Esophagus muscularis mucosa (tissue), 4 donors: ENCODE measurements at regions not wholly inside any gene's neighbourhood (a gene's known extent, or its start where the extent isn't known, plus 50 kb on each side); places are given as distances from the start of the nearest gene placed in this dataset.
"Not testable (repeated sequence)": the region's sequence is repeated elsewhere in the genome, so short reads cannot be mapped to it uniquely, and the experiment has no call there.

Experiments
- DNase-seq: peaks from one replicate; pipeline ENCODE4 v3.0.0-alpha.2; 2017; ENCODE audit errors: extremely low spot score
- H3K27ac ChIP-seq, 4 donors: fragments of 200-600 bp; sonication (generic); replicated peaks in 1 of 4; 1 replicate in 3 of 4; 2 replicates in 1 of 4; pipeline ENCODE4 v1.5.1; 2016 to 2019; ENCODE audit warnings: mild to moderate bottlenecking in 1 of 4
- H3K27me3 ChIP-seq, 4 donors: fragments of 200-600 bp; sonication (generic); one replicate each; pipeline versions ENCODE4 v1.5.1 to v1.6.0; 2016 to 2019
- H3K36me3 ChIP-seq, 4 donors: fragments of 200-600 bp; sonication (generic); one replicate each; pipeline ENCODE4 v1.5.1; 2016 to 2019
- H3K4me1 ChIP-seq, 4 donors: fragments of 200-600 bp; sonication (generic); one replicate each; pipeline ENCODE4 v1.5.1; 2016 to 2019
- H3K4me3 ChIP-seq, 4 donors: fragments of 200-600 bp; sonication (generic); 1 replicate in 2 of 4; 2 replicates in 2 of 4; pipeline ENCODE4 v1.5.1; 2016 to 2019; ENCODE audit warnings: mild to moderate bottlenecking in 4 of 4, moderate library complexity in 1 of 4
- H3K9me3 ChIP-seq, 4 donors: fragments of 200-600 bp; sonication (generic); 1 replicate in 3 of 4; 2 replicates in 1 of 4; pipeline ENCODE4 v1.5.1; 2016 to 2019
- EP300 ChIP-seq: sonication (generic); formaldehyde crosslinking; IDR thresholded peaks from one replicate; pipeline ENCODE4 v1.6.1; 2017; ENCODE audit warnings: antibody characterized with exemption
- POLR2A ChIP-seq: fragments of 450-650 bp; IDR thresholded peaks from one replicate; pipeline ENCODE4 v1.6.1; 2017; ENCODE audit warnings: antibody characterized with exemption, moderate library complexity, mild to moderate bottlenecking, low read depth
- POLR2AphosphoS5 ChIP-seq, 2 donors: sonication (generic); formaldehyde crosslinking; IDR thresholded peaks; one replicate each; pipeline ENCODE4 v1.6.1; 2017; ENCODE audit warnings: antibody characterized with exemption in 2 of 2
- whole genome bisulfite sequencing: methylation state at CpG from one replicate; pipeline ENCODE4 v1.1.5; 2018; 5-methylcytosine and 5-hydroxymethylcytosine counted together
- intact Hi-C: fragments of 100-400 bp; cut with DNase I; formaldehyde crosslinking; loops from one replicate; pipeline ENCODE4 v1.15.1; 2023
- TF ChIP-seq, protein P1 (sequence below), 3 experiments: fragments of 200-600 bp in 2 of 3; fragments of 450-650 bp in 1 of 3; sonication (generic) in 2 of 3; IDR thresholded peaks; one replicate each; pipeline ENCODE4 v1.5.1; 2017 to 2019; ENCODE audit warnings: antibody characterized with exemption in 3 of 3, mild to moderate bottlenecking in 2 of 3, moderate library complexity in 1 of 3

DNA sequence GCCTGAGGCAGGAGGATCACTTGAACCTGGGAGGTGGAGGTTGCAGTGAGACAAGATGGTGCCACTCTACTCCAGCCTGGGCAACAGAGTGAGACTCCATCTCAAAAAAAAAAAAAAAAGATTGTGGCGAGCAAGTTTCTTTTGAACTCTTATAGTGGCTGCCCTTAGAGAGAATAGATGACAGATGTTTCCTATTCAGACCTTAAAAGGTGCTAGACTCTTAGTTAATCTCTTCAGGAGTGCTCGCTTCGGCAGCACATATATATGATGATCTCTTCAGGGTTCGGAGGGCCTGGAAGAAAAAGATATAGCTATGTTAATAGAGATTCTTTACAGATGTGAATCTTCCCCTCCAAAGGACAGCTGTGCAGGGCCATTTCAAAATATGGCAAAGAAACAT is 73.1 kb upstream of the AMN1 start:
- Histone ChIP-seq H3K9me3 (no peaks in the 10 kb centered on the region), H3K4me1 (no peaks in the 10 kb centered on the region), H3K27ac (no peak overlapping the region), H3K27me3 (no peaks in the 10 kb centered on the region), H3K36me3 (no peaks in the 10 kb centered on the region), H3K4me3 (no peak overlapping the region)
- TF ChIP-seq POLR2A (no peak), EP300 (no peak), POLR2AphosphoS5 (IDR thresholded peaks at IDR 0.05) (no peak)
- TF ChIP-seq, protein P1, sequence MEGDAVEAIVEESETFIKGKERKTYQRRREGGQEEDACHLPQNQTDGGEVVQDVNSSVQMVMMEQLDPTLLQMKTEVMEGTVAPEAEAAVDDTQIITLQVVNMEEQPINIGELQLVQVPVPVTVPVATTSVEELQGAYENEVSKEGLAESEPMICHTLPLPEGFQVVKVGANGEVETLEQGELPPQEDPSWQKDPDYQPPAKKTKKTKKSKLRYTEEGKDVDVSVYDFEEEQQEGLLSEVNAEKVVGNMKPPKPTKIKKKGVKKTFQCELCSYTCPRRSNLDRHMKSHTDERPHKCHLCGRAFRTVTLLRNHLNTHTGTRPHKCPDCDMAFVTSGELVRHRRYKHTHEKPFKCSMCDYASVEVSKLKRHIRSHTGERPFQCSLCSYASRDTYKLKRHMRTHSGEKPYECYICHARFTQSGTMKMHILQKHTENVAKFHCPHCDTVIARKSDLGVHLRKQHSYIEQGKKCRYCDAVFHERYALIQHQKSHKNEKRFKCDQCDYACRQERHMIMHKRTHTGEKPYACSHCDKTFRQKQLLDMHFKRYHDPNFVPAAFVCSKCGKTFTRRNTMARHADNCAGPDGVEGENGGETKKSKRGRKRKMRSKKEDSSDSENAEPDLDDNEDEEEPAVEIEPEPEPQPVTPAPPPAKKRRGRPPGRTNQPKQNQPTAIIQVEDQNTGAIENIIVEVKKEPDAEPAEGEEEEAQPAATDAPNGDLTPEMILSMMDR (IDR thresholded peaks at IDR 0.05), result no peak
- WGBS, result 85% methylated on average over 4 of the region's 4 CpGs
- intact Hi-C loops, result no loop called here
- no peak for DNase-seq

DNA sequence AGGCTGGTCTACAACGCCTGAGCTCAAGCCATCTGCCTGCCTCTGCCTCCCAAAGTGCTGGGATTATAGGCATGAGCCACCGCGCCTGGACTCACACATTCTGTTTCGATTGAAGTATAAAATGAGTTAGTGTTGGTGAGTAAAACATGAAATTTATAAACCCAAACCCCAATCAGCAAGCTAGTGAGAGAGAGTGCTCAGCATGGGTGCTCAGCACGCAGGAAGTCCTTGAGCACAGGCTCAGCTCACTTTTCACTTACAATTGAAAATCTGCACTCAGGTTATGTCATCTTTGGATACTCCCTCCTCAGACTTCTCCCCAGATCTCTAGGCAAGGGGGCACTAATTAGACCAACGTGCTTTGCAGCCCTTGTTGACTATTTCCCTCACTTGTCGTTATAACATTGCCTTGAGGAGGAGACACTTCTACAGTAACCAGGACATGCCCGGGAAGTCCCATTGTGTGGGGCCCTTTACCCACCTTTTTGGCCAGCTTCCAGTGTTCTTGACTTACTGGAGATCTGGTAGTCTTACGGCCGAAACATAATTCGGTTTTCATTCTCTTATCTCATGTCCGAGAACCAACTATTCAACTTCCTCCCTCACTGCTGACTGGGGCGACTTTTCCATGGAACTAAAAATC is 68.5 kb upstream of the AMN1 start:
- TF ChIP-seq POLR2AphosphoS5 (IDR thresholded peaks at IDR 0.05), result no peak
- TF ChIP-seq, protein P1 (IDR thresholded peaks at IDR 0.05), result no peak
- no peak for TF ChIP-seq POLR2A
- no peak for TF ChIP-seq EP300
- H3K4me3 ChIP-seq, result no peak overlapping the region
- intact Hi-C loops, result no loop called here
- DNase-seq, result no peak
- H3K9me3 ChIP-seq, result no peaks in the 10 kb centered on the region
- no peaks in the 10 kb centered on the region for H3K27me3 ChIP-seq
- 90% methylated on average over 13 of the region's 13 CpGs for whole genome bisulfite sequencing
- H3K27ac ChIP-seq, result no peak overlapping the region
- no peaks in the 10 kb centered on the region for H3K36me3 ChIP-seq
- H3K4me1 ChIP-seq, result no peaks in the 10 kb centered on the region

DNA sequence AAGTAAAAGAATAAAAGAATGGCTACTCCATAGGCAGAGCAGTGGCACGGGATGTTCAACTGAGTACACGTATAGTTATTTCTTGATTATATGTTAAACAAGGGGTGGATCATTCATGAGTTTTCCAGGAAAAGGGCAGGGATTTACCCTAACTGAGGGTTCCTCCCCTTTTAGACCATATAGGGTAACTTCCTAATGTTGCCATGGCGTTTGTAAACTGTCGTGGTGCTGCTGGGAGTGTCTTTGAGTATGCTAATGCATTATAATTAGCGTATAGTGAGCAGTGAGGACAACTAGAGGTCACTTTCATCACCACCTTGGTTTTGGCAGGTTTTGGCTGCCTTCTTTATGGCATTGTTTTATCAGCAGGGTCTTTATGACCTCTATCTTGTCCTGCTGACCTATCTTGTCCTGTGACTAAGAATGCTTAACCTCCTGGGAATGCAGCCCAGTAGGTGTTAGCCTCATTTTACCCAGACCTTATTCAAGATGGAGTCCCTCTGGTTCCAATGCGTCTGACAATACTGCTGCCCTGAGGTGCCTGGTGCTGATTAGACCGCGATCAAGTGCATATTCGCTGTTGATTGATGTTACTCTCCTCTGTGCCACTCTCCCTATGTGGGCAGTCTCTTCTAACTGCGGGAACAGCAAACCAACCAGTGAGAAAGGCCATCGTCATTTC is 67.6 kb upstream of the AMN1 start:
- DNase-seq, result no peak
- 95% methylated on average over 11 of the region's 11 CpGs for WGBS
- TF ChIP-seq POLR2AphosphoS5 (IDR thresholded peaks at IDR 0.05) (no peak), POLR2A (no peak), EP300 (no peak)
- TF ChIP-seq, protein P1 (IDR thresholded peaks at IDR 0.05), result no peak

DNA sequence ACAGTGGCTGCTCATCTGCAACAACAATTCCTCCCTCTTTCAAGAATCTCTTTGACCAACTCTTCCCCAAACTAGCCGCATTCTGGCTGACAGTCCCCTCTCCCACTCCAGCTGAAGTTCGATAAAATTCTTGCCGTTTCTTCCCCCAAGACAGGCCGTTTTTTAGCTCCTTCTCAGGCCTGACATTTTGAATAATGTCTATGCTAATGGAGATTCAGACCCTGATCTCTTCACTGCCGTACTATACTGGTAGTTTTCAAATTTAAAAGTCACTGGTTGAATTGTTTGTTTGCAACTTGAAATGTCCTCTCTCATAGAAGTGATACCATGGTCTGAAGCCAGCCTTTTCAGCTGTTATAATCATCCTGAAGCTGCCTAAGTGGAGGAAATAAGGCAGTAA is 65.9 kb upstream of the AMN1 start:
- no peak overlapping the region for H3K4me3 ChIP-seq
- intact Hi-C loops, result no loop called here
- no peaks in the 10 kb centered on the region for H3K4me1 ChIP-seq

More for the DNA sequence above, 67.6 kb upstream of the AMN1 start:
- no peaks in the 10 kb centered on the region for H3K27me3 ChIP-seq
- no peaks in the 10 kb centered on the region for H3K36me3 ChIP-seq
- no peaks in the 10 kb centered on the region for H3K9me3 ChIP-seq
- intact Hi-C loops, result no loop called here
- H3K27ac ChIP-seq, result no peak overlapping the region
- no peak overlapping the region for H3K4me3 ChIP-seq
- H3K4me1 ChIP-seq, result no peaks in the 10 kb centered on the region

DNA sequence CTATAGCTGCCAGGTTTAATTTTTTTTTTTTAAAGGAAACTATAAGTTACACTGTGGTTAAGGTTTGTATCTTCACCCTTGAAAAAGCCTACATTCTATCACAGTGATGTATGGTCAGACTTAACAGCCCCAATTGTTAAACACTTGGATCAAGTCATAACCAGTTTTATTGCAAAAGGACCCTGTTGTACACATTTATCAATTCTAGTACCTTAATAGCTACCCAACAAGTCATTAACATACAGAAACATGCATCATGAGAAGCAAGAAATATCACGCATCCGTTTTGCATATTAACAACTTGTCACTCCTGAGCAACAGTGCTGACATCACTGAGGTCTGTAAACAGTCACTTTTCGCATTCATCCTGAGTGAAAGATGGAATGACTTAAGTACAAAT is 62.4 kb upstream of the AMN1 start:
- H3K27ac ChIP-seq, H3K36me3 ChIP-seq, H3K9me3 ChIP-seq, intact Hi-C loops, H3K27me3 ChIP-seq, H3K4me3 ChIP-seq, H3K4me1 ChIP-seq, DNase-seq: not testable (repeated sequence)
- 98% methylated on average over 3 of the region's 3 CpGs for WGBS

More for the DNA sequence above, 65.9 kb upstream of the AMN1 start:
- WGBS, result 47% methylated on average over 5 of the region's 5 CpGs
- DNase-seq, result no peak
- TF ChIP-seq, protein P1 (IDR thresholded peaks at IDR 0.05), result no peak
- TF ChIP-seq POLR2AphosphoS5 (IDR thresholded peaks at IDR 0.05) (no peak), EP300 (no peak), POLR2A (no peak)
- Histone ChIP-seq H3K27me3 (no peaks in the 10 kb centered on the region), H3K36me3 (no peaks in the 10 kb centered on the region), H3K9me3 (no peaks in the 10 kb centered on the region), H3K27ac (no peak overlapping the region)
